Fibroblast of lung (primary cell): ENCODE measurements at regions not wholly inside any gene's neighbourhood (a gene's known extent, or its start where the extent isn't known, plus 50 kb on each side); places are given as distances from the start of the nearest gene placed in this dataset.
A peak's percentile ranks its signal among the peaks of the same experiment; 100 is the strongest.

Experiments used
- DNase-seq, 2 donors: peaks; one replicate each; pipeline versions ENCODE4 v3.0.0 to v3.0.0-alpha.2; 2010; ENCODE audit warnings: low read depth in 2 of 2
- H2AFZ ChIP-seq: 2 replicates; pipeline ENCODE4 v1.5.1; 2012; ENCODE audit warnings: low read length, control low read depth, inconsistent platforms
- H3K27ac ChIP-seq: 2 replicates; pipeline ENCODE4 v1.5.1; 2011; ENCODE audit warnings: low read length, control low read depth; ENCODE audit not compliant: insufficient read depth
- H3K27me3 ChIP-seq: 2 replicates; pipeline ENCODE4 v1.5.1; 2011; ENCODE audit warnings: mild to moderate bottlenecking, low read length; ENCODE audit not compliant: control insufficient read depth, insufficient read depth
- H3K36me3 ChIP-seq: 2 replicates; pipeline ENCODE4 v1.5.1; 2011; ENCODE audit warnings: low read length; ENCODE audit not compliant: control insufficient read depth, insufficient read depth
- H3K4me1 ChIP-seq: 2 replicates; pipeline ENCODE4 v1.5.1; 2011; ENCODE audit warnings: low read length; ENCODE audit not compliant: control insufficient read depth, insufficient read depth; ENCODE audit errors: extremely low read depth
- H3K4me2 ChIP-seq: 2 replicates; pipeline ENCODE4 v1.5.1; 2011; ENCODE audit warnings: low read length, control low read depth; ENCODE audit not compliant: insufficient read depth; ENCODE audit errors: extremely low read depth
- H3K4me3 ChIP-seq, 4 experiments: fragments of 200-600 bp in 1 of 4; sonication (generic) in 1 of 4; replicated peaks in 1 of 4; 2 replicates each; pipeline ENCODE4 v1.5.1; 2011 to 2016; ENCODE audit warnings: low read length in 4 of 4, low read depth in 3 of 4, mild to moderate bottlenecking in 3 of 4, control low read depth in 2 of 4, inconsistent platforms in 1 of 4, mixed read lengths in 1 of 4; ENCODE audit not compliant: insufficient read depth in 1 of 4; ENCODE audit errors: control extremely low read depth in 1 of 4
- H3K79me2 ChIP-seq: 2 replicates; pipeline ENCODE4 v1.5.1; 2012; ENCODE audit warnings: mild to moderate bottlenecking, low read length, inconsistent platforms; ENCODE audit not compliant: control insufficient read depth, insufficient read depth
- H3K9ac ChIP-seq: 2 replicates; pipeline ENCODE4 v1.5.1; 2011; ENCODE audit warnings: mild to moderate bottlenecking, low read length, control low read depth; ENCODE audit not compliant: insufficient read depth
- H3K9me3 ChIP-seq: 2 replicates; pipeline ENCODE4 v1.5.1; 2012; ENCODE audit warnings: low read depth, low read length; ENCODE audit not compliant: control insufficient read depth, insufficient read depth
- H4K20me1 ChIP-seq: 2 replicates; pipeline ENCODE4 v1.5.1; 2011; ENCODE audit warnings: low read length; ENCODE audit not compliant: control insufficient read depth, insufficient read depth; ENCODE audit errors: extremely low read depth
- EZH2 ChIP-seq: IDR thresholded peaks from 2 replicates; pipeline ENCODE4 v1.5.1; 2012; ENCODE audit warnings: low read length, control low read depth, mild to moderate bottlenecking; ENCODE audit errors: missing control alignments
- TF ChIP-seq, protein P1 (sequence below), 2 donors: IDR thresholded peaks in 1 of 2; conservative IDR thresholded peaks in 1 of 2; 1 replicate in 1 of 2; 2 replicates in 1 of 2; pipeline ENCODE4 v1.5.1; 2011 to 2012; ENCODE audit warnings: low read length in 2 of 2, control low read depth in 1 of 2, inconsistent platforms in 1 of 2, low read depth in 1 of 2, mild to moderate bottlenecking in 1 of 2

DNA sequence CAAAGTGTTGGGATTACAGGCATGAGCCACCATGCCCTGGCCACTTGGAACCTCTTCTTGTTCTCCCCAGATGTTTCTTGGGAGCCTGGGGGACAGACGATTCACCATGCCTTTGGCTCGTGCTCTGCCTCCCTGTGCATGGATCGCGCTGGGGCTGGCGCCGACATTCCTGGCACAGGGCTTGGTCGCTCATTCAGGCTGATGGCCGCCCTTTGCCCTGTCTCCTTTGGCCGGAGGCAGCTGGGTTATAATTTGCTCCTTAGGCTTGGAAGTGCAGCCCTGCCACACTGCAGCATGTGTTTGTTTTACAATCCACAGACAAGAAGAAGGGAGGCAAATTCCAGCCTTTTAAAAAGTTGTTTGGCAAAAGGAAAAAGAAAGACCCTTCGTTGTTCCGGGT lies 115.3 kb downstream of the AASDH start:
- Histone ChIP-seq H2AFZ (no peak overlapping the region), H3K9me3 (no peaks in the 10 kb centered on the region), H3K4me2 (no peak overlapping the region), H3K36me3 (no peaks in the 10 kb centered on the region), H3K4me1 (no peaks in the 10 kb centered on the region), H3K27ac (no peak overlapping the region), H3K27me3 (no peaks in the 10 kb centered on the region), H3K4me3 (no peak overlapping the region), H3K79me2 (no peaks in the 10 kb centered on the region), H4K20me1 (no peaks in the 10 kb centered on the region), H3K9ac (no peak overlapping the region)
- no peak for DNase-seq
- no peak for TF ChIP-seq EZH2
- TF ChIP-seq, protein P1, sequence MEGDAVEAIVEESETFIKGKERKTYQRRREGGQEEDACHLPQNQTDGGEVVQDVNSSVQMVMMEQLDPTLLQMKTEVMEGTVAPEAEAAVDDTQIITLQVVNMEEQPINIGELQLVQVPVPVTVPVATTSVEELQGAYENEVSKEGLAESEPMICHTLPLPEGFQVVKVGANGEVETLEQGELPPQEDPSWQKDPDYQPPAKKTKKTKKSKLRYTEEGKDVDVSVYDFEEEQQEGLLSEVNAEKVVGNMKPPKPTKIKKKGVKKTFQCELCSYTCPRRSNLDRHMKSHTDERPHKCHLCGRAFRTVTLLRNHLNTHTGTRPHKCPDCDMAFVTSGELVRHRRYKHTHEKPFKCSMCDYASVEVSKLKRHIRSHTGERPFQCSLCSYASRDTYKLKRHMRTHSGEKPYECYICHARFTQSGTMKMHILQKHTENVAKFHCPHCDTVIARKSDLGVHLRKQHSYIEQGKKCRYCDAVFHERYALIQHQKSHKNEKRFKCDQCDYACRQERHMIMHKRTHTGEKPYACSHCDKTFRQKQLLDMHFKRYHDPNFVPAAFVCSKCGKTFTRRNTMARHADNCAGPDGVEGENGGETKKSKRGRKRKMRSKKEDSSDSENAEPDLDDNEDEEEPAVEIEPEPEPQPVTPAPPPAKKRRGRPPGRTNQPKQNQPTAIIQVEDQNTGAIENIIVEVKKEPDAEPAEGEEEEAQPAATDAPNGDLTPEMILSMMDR (conservative IDR thresholded peaks at IDR 0.05 in 1 of 2, IDR thresholded peaks at IDR 0.05 in 1 of 2; ENCODE audit: low read depth in 1 of 2, low read length in 2 of 2) = no peak

DNA sequence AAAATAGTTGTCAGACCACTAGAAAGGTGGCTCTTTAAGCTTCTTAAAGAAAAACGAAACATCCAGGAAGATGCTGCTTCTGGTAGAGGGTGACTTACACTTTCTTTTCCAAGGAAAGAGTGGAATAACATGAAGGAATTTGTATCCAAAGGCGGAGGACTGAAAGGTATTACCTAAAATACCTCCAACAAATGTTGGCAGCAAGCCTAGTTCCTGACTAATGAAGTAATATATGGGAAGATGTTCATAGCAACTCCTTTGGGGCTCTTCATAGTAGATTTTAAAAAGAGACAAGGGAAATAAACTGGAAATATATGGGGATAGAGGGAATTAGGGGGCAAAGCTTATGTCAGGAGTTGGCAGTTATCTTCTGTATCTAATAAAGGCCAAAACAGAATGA lies 116.2 kb downstream of the AASDH start:
- DNase-seq = peak in 1 of 2 donors; percentile 34
- no peak for TF ChIP-seq EZH2
- TF ChIP-seq, protein P1 (conservative IDR thresholded peaks at IDR 0.05 in 1 of 2, IDR thresholded peaks at IDR 0.05 in 1 of 2; ENCODE audit: low read depth in 1 of 2, low read length in 2 of 2) = no peak
- H3K4me2 ChIP-seq = no peak overlapping the region
- no peaks in the 10 kb centered on the region for H3K9me3 ChIP-seq
- H3K4me1 ChIP-seq = no peaks in the 10 kb centered on the region
- H3K27ac ChIP-seq = no peak overlapping the region
- no peak overlapping the region for H2AFZ ChIP-seq
- H4K20me1 ChIP-seq = no peaks in the 10 kb centered on the region
- no peak overlapping the region for H3K4me3 ChIP-seq
- no peaks in the 10 kb centered on the region for H3K36me3 ChIP-seq
- H3K79me2 ChIP-seq = no peaks in the 10 kb centered on the region
- no peaks in the 10 kb centered on the region for H3K27me3 ChIP-seq
- no peak overlapping the region for H3K9ac ChIP-seq

DNA sequence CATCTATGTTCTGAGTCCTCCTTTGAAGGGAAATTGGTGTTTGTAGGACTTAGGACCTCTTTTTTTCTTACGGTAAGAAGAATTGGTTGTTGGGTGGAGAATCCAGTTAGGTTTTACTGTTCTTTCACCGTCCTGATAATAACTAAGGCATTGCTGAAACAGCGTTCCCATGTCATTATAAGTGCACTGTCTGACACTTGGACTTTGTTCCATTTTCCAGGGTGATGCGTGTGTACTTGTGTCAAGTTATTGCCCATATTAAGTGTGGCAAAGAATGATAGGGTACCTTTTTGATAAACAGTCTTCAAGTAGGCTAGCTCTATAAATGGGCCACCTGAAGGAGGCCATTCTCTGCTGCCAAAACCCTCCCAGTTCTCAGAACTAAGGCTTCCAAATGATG lies 119.7 kb downstream of the AASDH start:
- TF ChIP-seq, protein P1 (conservative IDR thresholded peaks at IDR 0.05 in 1 of 2, IDR thresholded peaks at IDR 0.05 in 1 of 2; ENCODE audit: low read depth in 1 of 2, low read length in 2 of 2) = no peak
- no peak for TF ChIP-seq EZH2
- Histone ChIP-seq H3K4me2 (no peak overlapping the region), H4K20me1 (no peaks in the 10 kb centered on the region), H3K36me3 (no peaks in the 10 kb centered on the region), H3K79me2 (no peaks in the 10 kb centered on the region), H3K4me1 (no peaks in the 10 kb centered on the region), H3K9ac (no peak overlapping the region), H2AFZ (no peak overlapping the region), H3K27ac (no peak overlapping the region), H3K9me3 (no peaks in the 10 kb centered on the region), H3K27me3 (no peaks in the 10 kb centered on the region), H3K4me3 (no peak overlapping the region)
- DNase-seq = no peak
